K562 (cell line): ENCODE measurements at regions not wholly inside any gene's neighbourhood (a gene's known extent, or its start where the extent isn't known, plus 50 kb on each side); places are given as distances from the start of the nearest gene placed in this dataset.

Experiments used
- ATAC-seq: fragments of 200-7000 bp; cut with Tn5 transposase; 3 replicates; pipeline ENCODE4 v1.9.1; 2020; ENCODE audit warnings: moderate library complexity
- BruUV-seq: library from RNA; stranded (reverse); fragments of 400-500 nt; replicated peaks from 2 replicates; lab custom pipeline; 2021; lab: Mats Ljungman, UMichigan
- CTCF ChIA-PET: fragments of 300-600 bp; formaldehyde crosslinking; extraction: SDS; loops from one replicate; lab custom pipeline; 2021; ENCODE audit warnings: low intra/inter-chr PET ratio; lab: Yijun Ruan, JAX
- POLR2A ChIA-PET: fragments of 300-600, 350-650 bp; sonication (Branson Sonifier 250); formaldehyde crosslinking; extraction: SDS; loops from one replicate; lab custom pipeline; 2021; ENCODE audit warnings: antibody characterized with exemption, inconsistent platforms; lab: Yijun Ruan, JAX
- DNase-seq, 4 experiments: peaks; one replicate each; pipeline versions ENCODE4 v3.0.0 to v3.0.0-alpha.2; 2011 to 2018; ENCODE audit warnings: low spot score in 3 of 4, mixed read lengths in 3 of 4; ENCODE audit errors: extremely low read depth in 1 of 4
- FAIRE-seq: peaks from 2 replicates; lab custom pipeline; 2011; peaks lifted over from hg19 to GRCh38; lab: Jason Lieb, UNC
- H2AFZ ChIP-seq: 2 replicates; pipeline ENCODE4 v1.6.0; 2011; ENCODE audit warnings: low read depth, low read length, control low read depth, inconsistent platforms
- H3K27ac ChIP-seq: fragments of 200-600 bp; 3 replicates; pipeline ENCODE4 v1.8.0; 2011; ENCODE audit warnings: low read depth, mild to moderate bottlenecking, control low read depth, inconsistent platforms, low read length, moderate library complexity, mixed read lengths; ENCODE audit errors: extremely low read depth
- H3K27me3 ChIP-seq, 2 experiments: fragments of 300-600 bp in 1 of 2; 2 replicates in 1 of 2; 3 replicates in 1 of 2; pipeline versions ENCODE4 v1.6.0 to v1.8.0; 2011; ENCODE audit warnings: inconsistent platforms in 2 of 2, low read length in 2 of 2, mild to moderate bottlenecking in 1 of 2, mixed read lengths in 1 of 2, moderate library complexity in 1 of 2; ENCODE audit not compliant: control insufficient read depth in 2 of 2, insufficient read depth in 2 of 2
- H3K36me3 ChIP-seq: fragments of 300-600 bp; 3 replicates; pipeline ENCODE4 v1.8.0; 2011; ENCODE audit warnings: mild to moderate bottlenecking, low read length, inconsistent platforms; ENCODE audit not compliant: control insufficient read depth, insufficient read depth
- H3K4me1 ChIP-seq, 2 experiments: fragments of 200-600 bp in 1 of 2; replicated peaks in 1 of 2; 2 replicates in 1 of 2; 3 replicates in 1 of 2; pipeline versions ENCODE4 v1.5.1 to v1.8.0; 2011; ENCODE audit warnings: inconsistent platforms in 2 of 2, low read length in 2 of 2, mild to moderate bottlenecking in 1 of 2, mixed read lengths in 1 of 2, moderate library complexity in 1 of 2; ENCODE audit not compliant: control insufficient read depth in 2 of 2, insufficient read depth in 2 of 2
- H3K4me2 ChIP-seq: 2 replicates; pipeline ENCODE4 v1.6.1; 2011; ENCODE audit warnings: low read length, control low read depth, inconsistent platforms, mixed read lengths; ENCODE audit not compliant: insufficient read depth
- H3K4me3 ChIP-seq: fragments of 200-600 bp; sonication (generic), shearing (Covaris generic); 2 replicates; pipeline ENCODE4 v1.5.1; 2016; ENCODE audit warnings: control low read depth, inconsistent platforms
- H3K79me2 ChIP-seq: fragments of 200-600 bp; 3 replicates; pipeline ENCODE4 v1.8.0; 2011; ENCODE audit warnings: low read length, inconsistent platforms; ENCODE audit not compliant: control insufficient read depth, insufficient read depth
- H3K9ac ChIP-seq, 2 experiments: 2 replicates each; pipeline versions ENCODE4 v1.6.0 to v1.6.1; 2011; ENCODE audit warnings: low read depth in 2 of 2, low read length in 2 of 2, control low read depth in 1 of 2, inconsistent platforms in 1 of 2, mild to moderate bottlenecking in 1 of 2, mixed read lengths in 1 of 2; ENCODE audit not compliant: insufficient read depth in 1 of 2
- H3K9me1 ChIP-seq: one replicate; pipeline ENCODE4 v1.6.0; 2011; ENCODE audit warnings: inconsistent platforms, mild to moderate bottlenecking, low read length, moderate library complexity; ENCODE audit not compliant: control insufficient read depth, insufficient read depth
- H3K9me3 ChIP-seq: replicated peaks from 2 replicates; pipeline ENCODE4 v1.5.1; 2011; ENCODE audit warnings: low read depth, low read length, inconsistent platforms; ENCODE audit not compliant: control insufficient read depth, insufficient read depth
- H4K20me1 ChIP-seq: replicated peaks from 2 replicates; pipeline ENCODE4 v1.6.1; 2011; ENCODE audit warnings: low read length, inconsistent platforms, mixed read lengths; ENCODE audit not compliant: control insufficient read depth, insufficient read depth
- MECOM ChIP-seq: fragments of 250-450 bp; sonication (Bioruptor Pico); IDR thresholded peaks from 2 replicates; pipeline ENCODE4 v1.8.0; 2022; ENCODE audit warnings: inconsistent platforms
- NCOA1 ChIP-seq: fragments of 450-650 bp; IDR thresholded peaks from 2 replicates; pipeline ENCODE4 v1.6.1; 2016; ENCODE audit warnings: low read depth
- NFATC3 ChIP-seq: fragments of 450-650 bp; IDR thresholded peaks from 2 replicates; pipeline ENCODE4 v1.6.1; 2017; ENCODE audit warnings: mild to moderate bottlenecking
- SMAD4 ChIP-seq: fragments of 250-450 bp; sonication (Bioruptor Pico); conservative IDR thresholded peaks from 2 replicates; pipeline ENCODE4 v1.8.0; 2021; ENCODE audit warnings: inconsistent platforms, mild to moderate bottlenecking, moderate library complexity
- ZNF134 ChIP-seq: fragments of 250-450 bp; sonication (Bioruptor Pico); conservative IDR thresholded peaks from 2 replicates; pipeline ENCODE4 v1.4.0; 2020
- ZNF239 ChIP-seq: fragments of 250-450 bp; sonication (Bioruptor Pico); IDR thresholded peaks from 2 replicates; pipeline ENCODE4 v1.4.0; 2020; ENCODE audit warnings: mild to moderate bottlenecking
- ZNF507 ChIP-seq: conservative IDR thresholded peaks from 2 replicates; pipeline ENCODE4 v1.6.1; 2017; ENCODE audit warnings: missing genetic modification characterization, missing compliant biosample characterization
- WGBS: fragments of 100-300 bp; shearing (Covaris generic); methylation state at CpG from one replicate; pipeline ENCODE4 v1.1.6; 2016; ENCODE audit warnings: low coverage, mixed read lengths; ENCODE audit not compliant: insufficient coverage; ENCODE audit errors: missing lambda C conversion rate; 5-methylcytosine and 5-hydroxymethylcytosine counted together
- in situ Hi-C: fragments of 300-500 bp; cut with MboI; formaldehyde crosslinking; loops from 4 replicates; pipeline ENCODE4 v1.15.0; 2018; ENCODE audit warnings: inconsistent platforms, mixed read lengths
- intact Hi-C: fragments of 100-400 bp; cut with micrococcal nuclease; formaldehyde crosslinking; loops from 2 replicates; pipeline ENCODE4 v1.14.2; 2022
- TF ChIP-seq, protein P1 (sequence below): sonication (generic); formaldehyde crosslinking; IDR thresholded peaks from 2 replicates; pipeline ENCODE4 v1.8.0; 2022; ENCODE audit warnings: mild to moderate bottlenecking, missing genetic modification reagents
- TF ChIP-seq, protein P2 (sequence below): fragments of 250-450 bp; sonication (Bioruptor Pico); IDR thresholded peaks from 2 replicates; pipeline ENCODE4 v1.5.0; 2021
- TF ChIP-seq, protein P3 (sequence below): fragments of 450-650 bp; IDR thresholded peaks from 2 replicates; pipeline ENCODE4 v1.6.1; 2016; ENCODE audit warnings: mild to moderate bottlenecking, moderate library complexity

DNA sequence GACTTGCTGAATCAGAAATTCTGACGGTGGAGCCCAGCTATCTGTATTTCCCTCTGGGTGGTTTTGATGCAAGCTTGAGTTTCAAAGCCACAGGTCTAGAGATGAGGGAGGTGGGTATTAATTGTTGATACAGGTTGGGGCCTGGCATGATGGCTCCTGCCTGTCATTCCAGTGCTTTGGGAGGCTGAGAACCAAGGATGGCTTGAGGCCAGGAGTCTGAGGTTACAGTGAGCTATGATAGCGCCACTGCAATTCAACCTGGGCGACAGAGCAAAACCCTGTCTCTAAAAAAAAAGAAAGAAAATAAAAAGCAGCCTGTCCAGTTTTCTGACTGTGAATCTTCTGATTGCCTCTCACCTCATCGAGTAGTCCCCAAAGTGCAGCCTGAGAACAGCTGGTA is 184.8 kb upstream of the SASH1 start:
- TF ChIP-seq ZNF134 (no peak), ZNF507 (tag) (no peak), NFATC3 (no peak), ZNF239 (no peak), SMAD4 (CRISPR knock-in tag) (no peak), NCOA1 (no peak), MECOM (CRISPR knock-in tag) (no peak)
- TF ChIP-seq, protein P1, sequence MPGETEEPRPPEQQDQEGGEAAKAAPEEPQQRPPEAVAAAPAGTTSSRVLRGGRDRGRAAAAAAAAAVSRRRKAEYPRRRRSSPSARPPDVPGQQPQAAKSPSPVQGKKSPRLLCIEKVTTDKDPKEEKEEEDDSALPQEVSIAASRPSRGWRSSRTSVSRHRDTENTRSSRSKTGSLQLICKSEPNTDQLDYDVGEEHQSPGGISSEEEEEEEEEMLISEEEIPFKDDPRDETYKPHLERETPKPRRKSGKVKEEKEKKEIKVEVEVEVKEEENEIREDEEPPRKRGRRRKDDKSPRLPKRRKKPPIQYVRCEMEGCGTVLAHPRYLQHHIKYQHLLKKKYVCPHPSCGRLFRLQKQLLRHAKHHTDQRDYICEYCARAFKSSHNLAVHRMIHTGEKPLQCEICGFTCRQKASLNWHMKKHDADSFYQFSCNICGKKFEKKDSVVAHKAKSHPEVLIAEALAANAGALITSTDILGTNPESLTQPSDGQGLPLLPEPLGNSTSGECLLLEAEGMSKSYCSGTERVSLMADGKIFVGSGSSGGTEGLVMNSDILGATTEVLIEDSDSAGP (CRISPR knock-in tag) = no peak
- TF ChIP-seq, protein P2, sequence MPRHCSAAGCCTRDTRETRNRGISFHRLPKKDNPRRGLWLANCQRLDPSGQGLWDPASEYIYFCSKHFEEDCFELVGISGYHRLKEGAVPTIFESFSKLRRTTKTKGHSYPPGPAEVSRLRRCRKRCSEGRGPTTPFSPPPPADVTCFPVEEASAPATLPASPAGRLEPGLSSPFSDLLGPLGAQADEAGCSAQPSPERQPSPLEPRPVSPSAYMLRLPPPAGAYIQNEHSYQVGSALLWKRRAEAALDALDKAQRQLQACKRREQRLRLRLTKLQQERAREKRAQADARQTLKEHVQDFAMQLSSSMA (CRISPR knock-in tag) = no peak
- TF ChIP-seq, protein P3, sequence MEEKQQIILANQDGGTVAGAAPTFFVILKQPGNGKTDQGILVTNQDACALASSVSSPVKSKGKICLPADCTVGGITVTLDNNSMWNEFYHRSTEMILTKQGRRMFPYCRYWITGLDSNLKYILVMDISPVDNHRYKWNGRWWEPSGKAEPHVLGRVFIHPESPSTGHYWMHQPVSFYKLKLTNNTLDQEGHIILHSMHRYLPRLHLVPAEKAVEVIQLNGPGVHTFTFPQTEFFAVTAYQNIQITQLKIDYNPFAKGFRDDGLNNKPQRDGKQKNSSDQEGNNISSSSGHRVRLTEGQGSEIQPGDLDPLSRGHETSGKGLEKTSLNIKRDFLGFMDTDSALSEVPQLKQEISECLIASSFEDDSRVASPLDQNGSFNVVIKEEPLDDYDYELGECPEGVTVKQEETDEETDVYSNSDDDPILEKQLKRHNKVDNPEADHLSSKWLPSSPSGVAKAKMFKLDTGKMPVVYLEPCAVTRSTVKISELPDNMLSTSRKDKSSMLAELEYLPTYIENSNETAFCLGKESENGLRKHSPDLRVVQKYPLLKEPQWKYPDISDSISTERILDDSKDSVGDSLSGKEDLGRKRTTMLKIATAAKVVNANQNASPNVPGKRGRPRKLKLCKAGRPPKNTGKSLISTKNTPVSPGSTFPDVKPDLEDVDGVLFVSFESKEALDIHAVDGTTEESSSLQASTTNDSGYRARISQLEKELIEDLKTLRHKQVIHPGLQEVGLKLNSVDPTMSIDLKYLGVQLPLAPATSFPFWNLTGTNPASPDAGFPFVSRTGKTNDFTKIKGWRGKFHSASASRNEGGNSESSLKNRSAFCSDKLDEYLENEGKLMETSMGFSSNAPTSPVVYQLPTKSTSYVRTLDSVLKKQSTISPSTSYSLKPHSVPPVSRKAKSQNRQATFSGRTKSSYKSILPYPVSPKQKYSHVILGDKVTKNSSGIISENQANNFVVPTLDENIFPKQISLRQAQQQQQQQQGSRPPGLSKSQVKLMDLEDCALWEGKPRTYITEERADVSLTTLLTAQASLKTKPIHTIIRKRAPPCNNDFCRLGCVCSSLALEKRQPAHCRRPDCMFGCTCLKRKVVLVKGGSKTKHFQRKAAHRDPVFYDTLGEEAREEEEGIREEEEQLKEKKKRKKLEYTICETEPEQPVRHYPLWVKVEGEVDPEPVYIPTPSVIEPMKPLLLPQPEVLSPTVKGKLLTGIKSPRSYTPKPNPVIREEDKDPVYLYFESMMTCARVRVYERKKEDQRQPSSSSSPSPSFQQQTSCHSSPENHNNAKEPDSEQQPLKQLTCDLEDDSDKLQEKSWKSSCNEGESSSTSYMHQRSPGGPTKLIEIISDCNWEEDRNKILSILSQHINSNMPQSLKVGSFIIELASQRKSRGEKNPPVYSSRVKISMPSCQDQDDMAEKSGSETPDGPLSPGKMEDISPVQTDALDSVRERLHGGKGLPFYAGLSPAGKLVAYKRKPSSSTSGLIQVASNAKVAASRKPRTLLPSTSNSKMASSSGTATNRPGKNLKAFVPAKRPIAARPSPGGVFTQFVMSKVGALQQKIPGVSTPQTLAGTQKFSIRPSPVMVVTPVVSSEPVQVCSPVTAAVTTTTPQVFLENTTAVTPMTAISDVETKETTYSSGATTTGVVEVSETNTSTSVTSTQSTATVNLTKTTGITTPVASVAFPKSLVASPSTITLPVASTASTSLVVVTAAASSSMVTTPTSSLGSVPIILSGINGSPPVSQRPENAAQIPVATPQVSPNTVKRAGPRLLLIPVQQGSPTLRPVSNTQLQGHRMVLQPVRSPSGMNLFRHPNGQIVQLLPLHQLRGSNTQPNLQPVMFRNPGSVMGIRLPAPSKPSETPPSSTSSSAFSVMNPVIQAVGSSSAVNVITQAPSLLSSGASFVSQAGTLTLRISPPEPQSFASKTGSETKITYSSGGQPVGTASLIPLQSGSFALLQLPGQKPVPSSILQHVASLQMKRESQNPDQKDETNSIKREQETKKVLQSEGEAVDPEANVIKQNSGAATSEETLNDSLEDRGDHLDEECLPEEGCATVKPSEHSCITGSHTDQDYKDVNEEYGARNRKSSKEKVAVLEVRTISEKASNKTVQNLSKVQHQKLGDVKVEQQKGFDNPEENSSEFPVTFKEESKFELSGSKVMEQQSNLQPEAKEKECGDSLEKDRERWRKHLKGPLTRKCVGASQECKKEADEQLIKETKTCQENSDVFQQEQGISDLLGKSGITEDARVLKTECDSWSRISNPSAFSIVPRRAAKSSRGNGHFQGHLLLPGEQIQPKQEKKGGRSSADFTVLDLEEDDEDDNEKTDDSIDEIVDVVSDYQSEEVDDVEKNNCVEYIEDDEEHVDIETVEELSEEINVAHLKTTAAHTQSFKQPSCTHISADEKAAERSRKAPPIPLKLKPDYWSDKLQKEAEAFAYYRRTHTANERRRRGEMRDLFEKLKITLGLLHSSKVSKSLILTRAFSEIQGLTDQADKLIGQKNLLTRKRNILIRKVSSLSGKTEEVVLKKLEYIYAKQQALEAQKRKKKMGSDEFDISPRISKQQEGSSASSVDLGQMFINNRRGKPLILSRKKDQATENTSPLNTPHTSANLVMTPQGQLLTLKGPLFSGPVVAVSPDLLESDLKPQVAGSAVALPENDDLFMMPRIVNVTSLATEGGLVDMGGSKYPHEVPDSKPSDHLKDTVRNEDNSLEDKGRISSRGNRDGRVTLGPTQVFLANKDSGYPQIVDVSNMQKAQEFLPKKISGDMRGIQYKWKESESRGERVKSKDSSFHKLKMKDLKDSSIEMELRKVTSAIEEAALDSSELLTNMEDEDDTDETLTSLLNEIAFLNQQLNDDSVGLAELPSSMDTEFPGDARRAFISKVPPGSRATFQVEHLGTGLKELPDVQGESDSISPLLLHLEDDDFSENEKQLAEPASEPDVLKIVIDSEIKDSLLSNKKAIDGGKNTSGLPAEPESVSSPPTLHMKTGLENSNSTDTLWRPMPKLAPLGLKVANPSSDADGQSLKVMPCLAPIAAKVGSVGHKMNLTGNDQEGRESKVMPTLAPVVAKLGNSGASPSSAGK = no peak
- Histone ChIP-seq H3K4me1 (no peaks in the 10 kb centered on the region), H3K27me3 (peaks cover 7 to 9% of the 10 kb centered on the region in 2 experiments), H3K9me1 (no peaks in the 10 kb centered on the region), H4K20me1 (no peaks in the 10 kb centered on the region), H3K4me2 (no peak overlapping the region), H3K36me3 (no peaks in the 10 kb centered on the region), H3K4me3 (no peak overlapping the region), H3K9me3 (no peaks in the 10 kb centered on the region), H3K79me2 (no peaks in the 10 kb centered on the region), H2AFZ (no peak overlapping the region), H3K9ac (no peak overlapping the region), H3K27ac (no peak overlapping the region)
- intact Hi-C loops = no loop called here
- in situ Hi-C loops = no loop called here
- BruUV-seq = no TSS peak
- WGBS = 6% methylated on average over 4 of the region's 4 CpGs
- CTCF ChIA-PET = no interaction called here
- POLR2A ChIA-PET = interaction anchor here (0.6 to 1.3 kb wide), 3 partner anchors 8 to 17 kb away, joined by 3 to 4 read pairs (median 3); no protein-coding TSS in a partner anchor
- DNase-seq = no peak
- no peak for ATAC-seq
- FAIRE-seq = no peak
